ENCODE measurements at regions not wholly inside any gene's neighbourhood (a gene's known extent, or its start where the extent isn't known, plus 50 kb on each side); places are given as distances from the start of the nearest gene placed in this dataset.

GRCh38 chr17:79377230-79377786 is 233.5 kb downstream of the RBFOX3 start:
- no peak for DNase-seq (ENCODE audit: low read depth in 1 of 2, low spot score in 1 of 2)

GRCh38 chr17:79374807-79375206 is 236.0 kb downstream of the RBFOX3 start:
- DNase-seq (ENCODE audit: low read depth in 1 of 2, low spot score in 1 of 2) = no peak

- DNase-seq (ENCODE audit: low read depth in 1 of 2, low spot score in 1 of 2) = no peak
Observed at GRCh38 chr17:79374087-79374689, 236.7 kb downstream of the RBFOX3 start.

- DNase-seq (ENCODE audit: low read depth in 1 of 2, low spot score in 1 of 2) = no peak
Observed at GRCh38 chr17:79372470-79373238, 238.2 kb downstream of the RBFOX3 start.

- DNase-seq (ENCODE audit: low read depth in 1 of 2, low spot score in 1 of 2) = no peak
Observed at GRCh38 chr17:79371984-79372383, 238.9 kb downstream of the RBFOX3 start.

- DNase-seq (ENCODE audit: low read depth in 1 of 2, low spot score in 1 of 2) = no peak
Observed at GRCh38 chr17:79370594-79370993, 240.3 kb downstream of the RBFOX3 start.

- DNase-seq (ENCODE audit: low read depth in 1 of 2, low spot score in 1 of 2) = no peak
Observed at GRCh38 chr17:79370126-79370525, 240.7 kb downstream of the RBFOX3 start.

GRCh38 chr17:79369532-79369931 is 241.3 kb downstream of the RBFOX3 start:
- no peak for DNase-seq (ENCODE audit: low read depth in 1 of 2, low spot score in 1 of 2)

- no peak for DNase-seq (ENCODE audit: low read depth in 1 of 2, low spot score in 1 of 2)
Observed at GRCh38 chr17:79369001-79369400, 241.8 kb downstream of the RBFOX3 start.

- no peak for DNase-seq (ENCODE audit: low read depth in 1 of 2, low spot score in 1 of 2)
Observed at GRCh38 chr17:79368521-79368920, 242.3 kb downstream of the RBFOX3 start.

GRCh38 chr17:79366988-79367571 is 243.8 kb downstream of the RBFOX3 start:
- DNase-seq (ENCODE audit: low read depth in 1 of 2, low spot score in 1 of 2) = no peak

- DNase-seq (ENCODE audit: low read depth in 1 of 2, low spot score in 1 of 2) = no peak
Observed at GRCh38 chr17:79365836-79366770, 244.7 kb downstream of the RBFOX3 start.

GRCh38 chr17:79365351-79365750 is 245.5 kb downstream of the RBFOX3 start:
- DNase-seq (ENCODE audit: low read depth in 1 of 2, low spot score in 1 of 2) = no peak

GRCh38 chr17:79364315-79365094 is 246.3 kb downstream of the RBFOX3 start:
- no peak for DNase-seq (ENCODE audit: low read depth in 1 of 2, low spot score in 1 of 2)

GRCh38 chr17:79363552-79364275 is 247.1 kb downstream of the RBFOX3 start:
- no peak for DNase-seq (ENCODE audit: low read depth in 1 of 2, low spot score in 1 of 2)

GRCh38 chr17:79362772-79363305 is 248.0 kb downstream of the RBFOX3 start:
- DNase-seq (ENCODE audit: low read depth in 1 of 2, low spot score in 1 of 2) = no peak

GRCh38 chr17:79361873-79362771 is 248.7 kb downstream of the RBFOX3 start:
- DNase-seq (ENCODE audit: low read depth in 1 of 2, low spot score in 1 of 2) = no peak

- no peak for DNase-seq (ENCODE audit: low read depth in 1 of 2, low spot score in 1 of 2)
Observed at GRCh38 chr17:79361221-79361734, 249.6 kb downstream of the RBFOX3 start.
